BE2C (cell line): ENCODE measurements at regions not wholly inside any gene's neighbourhood (a gene's known extent, or its start where the extent isn't known, plus 50 kb on each side); places are given as distances from the start of the nearest gene placed in this dataset.

Source experiments
- DNase-seq: peaks from one replicate; pipeline ENCODE4 v3.0.0-alpha.2; 2020
- H3K27me3 ChIP-seq: fragments of 250-450 bp; sonication (Bioruptor Pico); 2 replicates; pipeline ENCODE4 v1.5.1; 2020; ENCODE audit warnings: mild to moderate bottlenecking
- H3K36me3 ChIP-seq: fragments of 250-450 bp; sonication (Bioruptor Pico); 2 replicates; pipeline ENCODE4 v1.5.1; 2020; ENCODE audit warnings: mild to moderate bottlenecking
- H3K4me1 ChIP-seq: fragments of 250-450 bp; sonication (Bioruptor Pico); 2 replicates; pipeline ENCODE4 v1.5.1; 2020
- H3K4me3 ChIP-seq: 2 replicates; pipeline ENCODE4 v1.5.1; 2011; ENCODE audit warnings: low read depth, low read length
- H3K9me3 ChIP-seq: fragments of 250-450 bp; sonication (Bioruptor Pico); 2 replicates; pipeline ENCODE4 v1.5.1; 2020
- CTCF ChIP-seq: IDR thresholded peaks from 2 replicates; pipeline ENCODE4 v1.5.1; 2012; ENCODE audit warnings: mild to moderate bottlenecking, low read depth, low read length

GRCh38 chr14:54085232-54085761 lies 128.7 kb upstream of the BMP4 start:
- no peak overlapping the region for H3K4me3 ChIP-seq
- H3K4me1 ChIP-seq = no peaks in the 10 kb centered on the region
- no peaks in the 10 kb centered on the region for H3K9me3 ChIP-seq
- no peak for DNase-seq
- H3K36me3 ChIP-seq = no peaks in the 10 kb centered on the region
- H3K27me3 ChIP-seq = no peaks in the 10 kb centered on the region
- no peak for TF ChIP-seq CTCF

GRCh38 chr14:54085841-54086240 lies 129.2 kb upstream of the BMP4 start:
- Histone ChIP-seq H3K4me1 (no peaks in the 10 kb centered on the region), H3K27me3 (no peaks in the 10 kb centered on the region), H3K9me3 (no peaks in the 10 kb centered on the region), H3K4me3 (no peak overlapping the region), H3K36me3 (no peaks in the 10 kb centered on the region)
- no peak for TF ChIP-seq CTCF
- DNase-seq = no peak

GRCh38 chr14:54086767-54087166 lies 130.1 kb upstream of the BMP4 start:
- Histone ChIP-seq H3K9me3 (no peaks in the 10 kb centered on the region), H3K4me1 (no peaks in the 10 kb centered on the region), H3K27me3 (no peaks in the 10 kb centered on the region), H3K4me3 (no peak overlapping the region), H3K36me3 (no peaks in the 10 kb centered on the region)
- no peak for TF ChIP-seq CTCF
- no peak for DNase-seq

GRCh38 chr14:54087376-54087775 lies 130.8 kb upstream of the BMP4 start:
- H3K9me3 ChIP-seq = no peaks in the 10 kb centered on the region
- no peaks in the 10 kb centered on the region for H3K36me3 ChIP-seq
- no peak for TF ChIP-seq CTCF
- DNase-seq = no peak
- H3K4me1 ChIP-seq = no peaks in the 10 kb centered on the region
- H3K4me3 ChIP-seq = no peak overlapping the region
- no peaks in the 10 kb centered on the region for H3K27me3 ChIP-seq

GRCh38 chr14:54088271-54088670 lies 131.6 kb upstream of the BMP4 start:
- Histone ChIP-seq H3K4me1 (no peaks in the 10 kb centered on the region), H3K4me3 (no peak overlapping the region), H3K27me3 (no peaks in the 10 kb centered on the region), H3K9me3 (no peaks in the 10 kb centered on the region), H3K36me3 (no peaks in the 10 kb centered on the region)
- no peak for DNase-seq
- no peak for TF ChIP-seq CTCF

GRCh38 chr14:54090274-54090673 lies 133.6 kb upstream of the BMP4 start:
- H3K36me3 ChIP-seq = no peaks in the 10 kb centered on the region
- H3K4me3 ChIP-seq = no peak overlapping the region
- TF ChIP-seq CTCF = no peak
- no peaks in the 10 kb centered on the region for H3K27me3 ChIP-seq
- no peaks in the 10 kb centered on the region for H3K4me1 ChIP-seq
- no peak for DNase-seq
- H3K9me3 ChIP-seq = no peaks in the 10 kb centered on the region
